GM19023 (cell line): ENCODE measurements at regions not wholly inside any gene's neighbourhood (a gene's known extent, or its start where the extent isn't known, plus 50 kb on each side); places are given as distances from the start of the nearest gene placed in this dataset.

Source experiments
- ATAC-seq: cut with Tn5 transposase; IDR thresholded peaks from one replicate; pipeline ENCODE4 v1.9.1; 2021; ENCODE audit warnings: mild to moderate bottlenecking, moderate library complexity; ENCODE audit not compliant: unreplicated experiment

- no peak for ATAC-seq
These were observed 182.0 kb upstream of the ARHGAP20 start for GRCh38 chr11:110894224-110894623.

- ATAC-seq = no peak
These were observed 180.6 kb upstream of the ARHGAP20 start for GRCh38 chr11:110892741-110893285.

GRCh38 chr11:110891411-110891810, 179.2 kb upstream of the ARHGAP20 start:
- ATAC-seq = no peak

GRCh38 chr11:110890995-110891394, 178.8 kb upstream of the ARHGAP20 start:
- no peak for ATAC-seq

- ATAC-seq = no peak
These were observed 174.2 kb upstream of the ARHGAP20 start for GRCh38 chr11:110886288-110886970.

GRCh38 chr11:110883256-110883655, 171.0 kb upstream of the ARHGAP20 start:
- ATAC-seq = no peak

GRCh38 chr11:110878513-110878912, 166.3 kb upstream of the ARHGAP20 start:
- ATAC-seq = no peak

- no peak for ATAC-seq
These were observed 162.3 kb upstream of the ARHGAP20 start for GRCh38 chr11:110874437-110875030.

GRCh38 chr11:110873975-110874374, 161.7 kb upstream of the ARHGAP20 start:
- no peak for ATAC-seq

- ATAC-seq = no peak
These were observed 158.7 kb upstream of the ARHGAP20 start for GRCh38 chr11:110870816-110871522.

GRCh38 chr11:110867951-110868350, 155.7 kb upstream of the ARHGAP20 start:
- ATAC-seq = no peak

- no peak for ATAC-seq
These were observed 153.8 kb upstream of the ARHGAP20 start for GRCh38 chr11:110866081-110866480.

- ATAC-seq = no peak
These were observed 150.2 kb upstream of the ARHGAP20 start for GRCh38 chr11:110862407-110862806.

GRCh38 chr11:110860461-110860860, 148.2 kb upstream of the ARHGAP20 start:
- ATAC-seq = no peak

- no peak for ATAC-seq
These were observed 147.8 kb upstream of the ARHGAP20 start for GRCh38 chr11:110859998-110860397.

GRCh38 chr11:110859240-110859840, 147.1 kb upstream of the ARHGAP20 start:
- ATAC-seq = no peak

GRCh38 chr11:110858547-110858921, 146.3 kb upstream of the ARHGAP20 start:
- ATAC-seq = no peak

GRCh38 chr11:110857892-110858546, 145.8 kb upstream of the ARHGAP20 start:
- ATAC-seq = no peak

GRCh38 chr11:110856996-110857812, 145.0 kb upstream of the ARHGAP20 start:
- no peak for ATAC-seq

GRCh38 chr11:110856340-110856739, 144.1 kb upstream of the ARHGAP20 start:
- no peak for ATAC-seq
